WTC11 (cell line): ENCODE measurements at regions not wholly inside any gene's neighbourhood (a gene's known extent, or its start where the extent isn't known, plus 50 kb on each side); places are given as distances from the start of the nearest gene placed in this dataset.

Experiments used
- ATAC-seq: fragments of 200-7000 bp; cut with Tn5 transposase; 2 replicates; pipeline ENCODE4 v1.10.0; 2021; ENCODE audit warnings: mild to moderate bottlenecking, moderate library complexity
- CTCF ChIA-PET: fragments of 300-600 bp; sonication (Branson Sonifier 250); formaldehyde crosslinking; loops from one replicate; lab custom pipeline; 2021; ENCODE audit warnings: antibody characterized with exemption; lab: Charles Lee
- POLR2A ChIA-PET: fragments of 350-600 bp; sonication (Branson Sonifier 250); formaldehyde crosslinking; loops from one replicate; lab custom pipeline; 2021; ENCODE audit warnings: antibody characterized with exemption; lab: Charles Lee
- DNase-seq: peaks from one replicate; pipeline ENCODE4 v3.0.0; 2021; ENCODE audit warnings: low spot score
- H3K27ac Mint-ChIP-seq: 2 replicates; pipeline ENCODE4 v1.8.0; 2021; ENCODE audit warnings: mixed read lengths
- H3K27me3 Mint-ChIP-seq: 2 replicates; pipeline ENCODE4 v1.8.0; 2021; ENCODE audit warnings: low read depth, mild to moderate bottlenecking, moderate library complexity, mixed read lengths
- H3K36me3 Mint-ChIP-seq: 2 replicates; pipeline ENCODE4 v1.8.0; 2021; ENCODE audit warnings: mixed read lengths
- H3K4me1 Mint-ChIP-seq: 2 replicates; pipeline ENCODE4 v1.8.0; 2022; ENCODE audit warnings: mixed read lengths
- H3K4me3 Mint-ChIP-seq: 2 replicates; pipeline ENCODE4 v1.8.0; 2021; ENCODE audit warnings: mild to moderate bottlenecking, moderate library complexity, mixed read lengths
- H3K9me3 Mint-ChIP-seq: 2 replicates; pipeline ENCODE4 v1.8.0; 2021; ENCODE audit warnings: mixed read lengths
- AR ChIP-seq: fragments of 250-450 bp; sonication (Bioruptor Pico); IDR thresholded peaks from 2 replicates; pipeline ENCODE4 v1.9.0; 2021; ENCODE audit warnings: mild to moderate bottlenecking
- CDX4 ChIP-seq: fragments of 250-450 bp; sonication (Bioruptor Pico); IDR thresholded peaks from 2 replicates; pipeline ENCODE4 v1.9.0; 2021; ENCODE audit warnings: moderate library complexity, mild to moderate bottlenecking, inconsistent platforms, borderline replicate concordance
- E2F4 ChIP-seq: sonication (generic); formaldehyde crosslinking; IDR thresholded peaks from 2 replicates; pipeline ENCODE4 v1.8.1; 2022; ENCODE audit warnings: low read depth, mild to moderate bottlenecking, moderate library complexity, missing genetic modification reagents, borderline replicate concordance
- ESRRA ChIP-seq: sonication (generic); formaldehyde crosslinking; IDR thresholded peaks from 2 replicates; pipeline ENCODE4 v1.8.1; 2022; ENCODE audit warnings: mild to moderate bottlenecking, missing genetic modification reagents, borderline replicate concordance
- FOXJ3 ChIP-seq: sonication (generic); formaldehyde crosslinking; IDR thresholded peaks from 2 replicates; pipeline ENCODE4 v1.9.0; 2021; ENCODE audit warnings: missing genetic modification reagents, mild to moderate bottlenecking, borderline replicate concordance
- FOXP1 ChIP-seq: sonication (generic); formaldehyde crosslinking; IDR thresholded peaks from 2 replicates; pipeline ENCODE4 v1.8.0; 2022; ENCODE audit warnings: missing genetic modification reagents, mild to moderate bottlenecking, moderate library complexity, borderline replicate concordance
- FOXP4 ChIP-seq: sonication (generic); formaldehyde crosslinking; IDR thresholded peaks from 2 replicates; pipeline ENCODE4 v1.8.0; 2022; ENCODE audit warnings: mild to moderate bottlenecking, missing genetic modification reagents
- NFATC4 ChIP-seq: fragments of 250-450 bp; sonication (Bioruptor Pico); IDR thresholded peaks from 2 replicates; pipeline ENCODE4 v1.9.0; 2021; ENCODE audit warnings: mild to moderate bottlenecking
- SMAD4 ChIP-seq: sonication (generic); formaldehyde crosslinking; IDR thresholded peaks from 2 replicates; pipeline ENCODE4 v1.8.0; 2022; ENCODE audit warnings: mild to moderate bottlenecking, missing genetic modification reagents
- SP1 ChIP-seq: sonication (generic); formaldehyde crosslinking; conservative IDR thresholded peaks from 2 replicates; pipeline ENCODE4 v1.8.1; 2022; ENCODE audit warnings: missing genetic modification reagents
- TEAD1 ChIP-seq: sonication (generic); formaldehyde crosslinking; IDR thresholded peaks from 2 replicates; pipeline ENCODE4 v1.8.0; 2022; ENCODE audit warnings: mild to moderate bottlenecking, missing genetic modification reagents
- TP53 ChIP-seq: sonication (generic); formaldehyde crosslinking; IDR thresholded peaks from 2 replicates; pipeline ENCODE4 v1.8.1; 2023; ENCODE audit warnings: mild to moderate bottlenecking, missing genetic modification reagents
- ZNF138 ChIP-seq: sonication (generic); formaldehyde crosslinking; conservative IDR thresholded peaks from 2 replicates; pipeline ENCODE4 v1.8.1; 2022; ENCODE audit warnings: mild to moderate bottlenecking, moderate library complexity, missing genetic modification reagents
- ZNF232 ChIP-seq: sonication (generic); formaldehyde crosslinking; IDR thresholded peaks from 2 replicates; pipeline ENCODE4 v1.8.0; 2022; ENCODE audit warnings: mild to moderate bottlenecking, missing genetic modification reagents
- ZNF416 ChIP-seq: fragments of 250-450 bp; sonication (Bioruptor Pico); IDR thresholded peaks from 2 replicates; pipeline ENCODE4 v1.9.0; 2021; ENCODE audit warnings: mild to moderate bottlenecking, inconsistent platforms
- ZNF423 ChIP-seq: fragments of 250-450 bp; sonication (Bioruptor Pico); IDR thresholded peaks from 2 replicates; pipeline ENCODE4 v2.1.2; 2022; ENCODE audit warnings: mild to moderate bottlenecking, moderate library complexity
- ZNF532 ChIP-seq: fragments of 250-450 bp; sonication (Bioruptor Pico); IDR thresholded peaks from 2 replicates; pipeline ENCODE4 v1.9.0; 2021; ENCODE audit warnings: mild to moderate bottlenecking, borderline replicate concordance
- ZNF671 ChIP-seq: fragments of 250-450 bp; sonication (Bioruptor Pico); IDR thresholded peaks from 2 replicates; pipeline ENCODE4 v1.8.0; 2021; ENCODE audit warnings: mild to moderate bottlenecking
- ZSCAN18 ChIP-seq: fragments of 250-450 bp; sonication (Bioruptor Pico); IDR thresholded peaks from 2 replicates; pipeline ENCODE4 v2.1.2; 2022; ENCODE audit warnings: mild to moderate bottlenecking, moderate library complexity
- TF ChIP-seq, protein P1 (sequence below): sonication (generic); formaldehyde crosslinking; IDR thresholded peaks from 2 replicates; pipeline ENCODE4 v1.8.1; 2023; ENCODE audit warnings: mild to moderate bottlenecking, moderate library complexity, missing genetic modification reagents

- TF ChIP-seq, protein P1, sequence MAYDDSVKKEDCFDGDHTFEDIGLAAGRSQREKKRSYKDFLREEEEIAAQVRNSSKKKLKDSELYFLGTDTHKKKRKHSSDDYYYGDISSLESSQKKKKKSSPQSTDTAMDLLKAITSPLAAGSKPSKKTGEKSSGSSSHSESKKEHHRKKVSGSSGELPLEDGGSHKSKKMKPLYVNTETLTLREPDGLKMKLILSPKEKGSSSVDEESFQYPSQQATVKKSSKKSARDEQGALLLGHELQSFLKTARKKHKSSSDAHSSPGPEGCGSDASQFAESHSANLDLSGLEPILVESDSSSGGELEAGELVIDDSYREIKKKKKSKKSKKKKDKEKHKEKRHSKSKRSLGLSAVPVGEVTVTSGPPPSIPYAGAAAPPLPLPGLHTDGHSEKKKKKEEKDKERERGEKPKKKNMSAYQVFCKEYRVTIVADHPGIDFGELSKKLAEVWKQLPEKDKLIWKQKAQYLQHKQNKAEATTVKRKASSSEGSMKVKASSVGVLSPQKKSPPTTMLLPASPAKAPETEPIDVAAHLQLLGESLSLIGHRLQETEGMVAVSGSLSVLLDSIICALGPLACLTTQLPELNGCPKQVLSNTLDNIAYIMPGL (CRISPR knock-in tag) = no peak
- TF ChIP-seq ZSCAN18 (CRISPR knock-in tag) (no peak), FOXP4 (no peak), ZNF138 (CRISPR knock-in tag) (no peak), ZNF423 (no peak), TEAD1 (no peak), SMAD4 (CRISPR knock-in tag) (no peak), ESRRA (CRISPR knock-in tag) (no peak), TP53 (CRISPR knock-in tag) (no peak), E2F4 (CRISPR knock-in tag) (no peak), ZNF532 (CRISPR knock-in tag) (no peak)
These were observed 127.3 kb upstream of the AMOT start (continued) for GRCh38 chrX:112967903-112968302.

DNA sequence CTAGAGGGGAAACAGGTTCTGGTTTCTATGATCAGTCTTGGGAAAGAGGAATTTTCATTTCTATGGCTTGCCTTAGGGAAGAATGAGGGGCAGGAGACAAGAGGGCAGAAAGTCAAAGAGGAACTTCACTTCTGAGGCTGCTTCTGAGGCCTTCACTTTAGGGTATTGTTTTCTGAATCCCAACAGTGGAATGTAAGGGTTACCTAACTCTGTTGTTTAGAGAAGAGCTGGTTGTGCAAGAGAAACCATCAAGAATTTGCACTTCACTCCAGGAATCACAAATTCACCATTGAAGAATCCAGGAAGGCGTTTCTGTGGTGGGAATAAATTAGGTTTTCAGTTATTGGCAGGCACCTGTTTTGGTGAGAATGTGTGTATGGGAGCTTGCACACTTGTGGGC, 126.7 kb upstream of the AMOT start:
- ChIA-PET CTCF (no interaction called here), POLR2A (no interaction called here)
- no peak overlapping the region for H3K27ac Mint-ChIP-seq
- H3K4me3 Mint-ChIP-seq = no peak overlapping the region
- H3K27me3 Mint-ChIP-seq = no peaks in the 10 kb centered on the region
- H3K36me3 Mint-ChIP-seq = no peaks in the 10 kb centered on the region
- no peaks in the 10 kb centered on the region for H3K9me3 Mint-ChIP-seq
- ATAC-seq = no peak
- DNase-seq = no peak
- peaks cover 15% of the 10 kb centered on the region for H3K4me1 Mint-ChIP-seq
- no peak for TF ChIP-seq ZNF232 (CRISPR knock-in tag)
- no peak for TF ChIP-seq NFATC4 (CRISPR knock-in tag)
- no peak for TF ChIP-seq FOXP4
- TF ChIP-seq CDX4 = no peak
- TF ChIP-seq ZNF671 (CRISPR knock-in tag) = no peak
- no peak for TF ChIP-seq ZNF416 (CRISPR knock-in tag)
- TF ChIP-seq FOXJ3 (CRISPR knock-in tag) = no peak
- no peak for TF ChIP-seq AR (CRISPR knock-in tag)
- no peak for TF ChIP-seq FOXP1 (CRISPR knock-in tag)
- TF ChIP-seq SP1 = no peak
- no peak for TF ChIP-seq TEAD1
